Nephron (organoid): ENCODE measurements at regions not wholly inside any gene's neighbourhood (a gene's known extent, or its start where the extent isn't known, plus 50 kb on each side); places are given as distances from the start of the nearest gene placed in this dataset.

Source experiments
- H3K27ac Mint-ChIP-seq, 3 experiments: 2 replicates each; pipeline ENCODE4 v1.8.0; 2020; ENCODE audit warnings: mixed read lengths in 3 of 3, mild to moderate bottlenecking in 2 of 3, moderate library complexity in 1 of 3
- H3K27me3 Mint-ChIP-seq: 2 replicates; pipeline ENCODE4 v1.8.0; 2021; ENCODE audit warnings: low read depth, mild to moderate bottlenecking, moderate library complexity, mixed read lengths
- H3K36me3 Mint-ChIP-seq: 2 replicates; pipeline ENCODE4 v1.8.0; 2020; ENCODE audit warnings: low read depth, mixed read lengths
- H3K4me1 Mint-ChIP-seq: 2 replicates; pipeline ENCODE4 v1.8.0; 2020; ENCODE audit warnings: mixed read lengths
- H3K4me3 Mint-ChIP-seq, 3 experiments: 2 replicates each; pipeline ENCODE4 v1.8.0; 2020; ENCODE audit warnings: mild to moderate bottlenecking in 3 of 3, mixed read lengths in 3 of 3, moderate library complexity in 2 of 3
- H3K9me3 Mint-ChIP-seq: 2 replicates; pipeline ENCODE4 v1.8.0; 2020; ENCODE audit warnings: mixed read lengths
- CTCF ChIP-seq, 3 experiments: fragments of 200-600 bp; sonication (generic); IDR thresholded peaks; one replicate each; pipeline ENCODE4 v1.5.0; 2021; ENCODE audit warnings: antibody characterized with exemption in 3 of 3; ENCODE audit not compliant: unreplicated experiment in 3 of 3

GRCh38 chr15:93265111-93265556 lies 176.1 kb upstream of the RGMA start:
- H3K36me3 Mint-ChIP-seq, result no peaks in the 10 kb centered on the region
- peaks cover 19% of the 10 kb centered on the region for H3K9me3 Mint-ChIP-seq
- H3K4me1 Mint-ChIP-seq, result peaks cover 23% of the 10 kb centered on the region
- H3K4me3 Mint-ChIP-seq, result no peak overlapping the region
- no peak overlapping the region for H3K27ac Mint-ChIP-seq
- TF ChIP-seq CTCF (IDR thresholded peaks at IDR 0.05; ENCODE audit: unreplicated experiment in 3 of 3), result no peak
- peaks cover 20% of the 10 kb centered on the region for H3K27me3 Mint-ChIP-seq

GRCh38 chr15:93261845-93262244 lies 172.8 kb upstream of the RGMA start:
- H3K27me3 Mint-ChIP-seq, result peaks cover 15% of the 10 kb centered on the region
- no peak for TF ChIP-seq CTCF (IDR thresholded peaks at IDR 0.05; ENCODE audit: unreplicated experiment in 3 of 3)
- no peaks in the 10 kb centered on the region for H3K36me3 Mint-ChIP-seq
- no peak overlapping the region for H3K4me3 Mint-ChIP-seq
- peaks cover 8% of the 10 kb centered on the region for H3K9me3 Mint-ChIP-seq
- H3K27ac Mint-ChIP-seq, result no peak overlapping the region
- peaks cover 18% of the 10 kb centered on the region for H3K4me1 Mint-ChIP-seq

GRCh38 chr15:93257920-93258319 lies 168.9 kb upstream of the RGMA start:
- no peaks in the 10 kb centered on the region for H3K9me3 Mint-ChIP-seq

GRCh38 chr15:93253681-93254080 lies 164.7 kb upstream of the RGMA start:
- peaks cover 3% of the 10 kb centered on the region for H3K27me3 Mint-ChIP-seq
- no peaks in the 10 kb centered on the region for H3K36me3 Mint-ChIP-seq
- no peaks in the 10 kb centered on the region for H3K9me3 Mint-ChIP-seq
- H3K4me1 Mint-ChIP-seq, result peaks cover 22% of the 10 kb centered on the region
- no peak for TF ChIP-seq CTCF (IDR thresholded peaks at IDR 0.05; ENCODE audit: unreplicated experiment in 3 of 3)
- no peak overlapping the region for H3K27ac Mint-ChIP-seq
- no peak overlapping the region for H3K4me3 Mint-ChIP-seq

More at GRCh38 chr15:93257920-93258319, 168.9 kb upstream of the RGMA start:
- Mint-ChIP-seq H3K4me1 (peaks cover 6% of the 10 kb centered on the region), H3K27me3 (peaks cover 10% of the 10 kb centered on the region), H3K36me3 (no peaks in the 10 kb centered on the region), H3K4me3 (no peak overlapping the region), H3K27ac (no peak overlapping the region)
- TF ChIP-seq CTCF (IDR thresholded peaks at IDR 0.05; ENCODE audit: unreplicated experiment in 3 of 3), result no peak

GRCh38 chr15:93252780-93253179 lies 163.8 kb upstream of the RGMA start:
- Mint-ChIP-seq H3K4me3 (no peak overlapping the region), H3K9me3 (no peaks in the 10 kb centered on the region), H3K36me3 (no peaks in the 10 kb centered on the region), H3K27ac (no peak overlapping the region), H3K27me3 (no peaks in the 10 kb centered on the region), H3K4me1 (peaks cover 22% of the 10 kb centered on the region)
- no peak for TF ChIP-seq CTCF (IDR thresholded peaks at IDR 0.05; ENCODE audit: unreplicated experiment in 3 of 3)

- H3K27ac Mint-ChIP-seq, result peak overlapping the region in 2 of 3 experiments; percentile 26 to 67
- H3K36me3 Mint-ChIP-seq, result no peaks in the 10 kb centered on the region
- H3K9me3 Mint-ChIP-seq, result no peaks in the 10 kb centered on the region
- peaks cover 7% of the 10 kb centered on the region for H3K27me3 Mint-ChIP-seq
- H3K4me1 Mint-ChIP-seq, result peaks cover 32% of the 10 kb centered on the region
- no peak for TF ChIP-seq CTCF (IDR thresholded peaks at IDR 0.05; ENCODE audit: unreplicated experiment in 3 of 3)
- H3K4me3 Mint-ChIP-seq, result no peak overlapping the region
Measured at GRCh38 chr15:93250950-93251349, 161.9 kb upstream of the RGMA start.
